BLaER1 treated with 17β-estradiol and CSF1 and Interleukin-3, amounts not matched to agents 10 nM and 100 nM (cell line): ENCODE measurements at regions not wholly inside any gene's neighbourhood (a gene's known extent, or its start where the extent isn't known, plus 50 kb on each side); places are given as distances from the start of the nearest gene placed in this dataset.

Experiments
- H3K27ac ChIP-seq, 11 experiments: shearing (Covaris generic); formaldehyde crosslinking; 2 replicates each; pipeline ENCODE4 v1.8.1; 2022
- H3K27me3 ChIP-seq, 11 experiments: shearing (Covaris generic); formaldehyde crosslinking; 2 replicates each; pipeline ENCODE4 v1.8.1; 2022
- H3K36me3 ChIP-seq, 11 experiments: shearing (Covaris generic); formaldehyde crosslinking; 2 replicates each; pipeline ENCODE4 v1.8.1; 2022
- H3K4me1 ChIP-seq, 10 experiments: shearing (Covaris generic); formaldehyde crosslinking; 2 replicates each; pipeline ENCODE4 v1.8.1; 2022
- H3K4me2 ChIP-seq, 11 experiments: shearing (Covaris generic); formaldehyde crosslinking; 2 replicates each; pipeline ENCODE4 v1.8.1; 2022
- H3K4me3 ChIP-seq, 10 experiments: shearing (Covaris generic); formaldehyde crosslinking; 2 replicates each; pipeline ENCODE4 v1.8.1; 2022
- H3K9ac ChIP-seq, 11 experiments: shearing (Covaris generic); formaldehyde crosslinking; 2 replicates each; pipeline ENCODE4 v1.8.1; 2022
- H3K9me3 ChIP-seq, 11 experiments: shearing (Covaris generic); formaldehyde crosslinking; replicated peaks in 1 of 11; 2 replicates each; pipeline ENCODE4 v1.8.1; 2022
- H4K20me1 ChIP-seq, 11 experiments: shearing (Covaris generic); formaldehyde crosslinking; 2 replicates each; pipeline ENCODE4 v1.8.1; 2022
- Cebpa-rat ChIP-seq, 11 experiments: shearing (Covaris generic); IDR thresholded peaks; 2 replicates each; pipeline ENCODE4 v1.8.1; 2022

- no peaks in the 10 kb centered on the region for H4K20me1 ChIP-seq
- no peak for TF ChIP-seq Cebpa-rat (IDR thresholded peaks at IDR 0.05)
- peak overlapping the region in 5 of 11 experiments; percentile 16 to 35 (median 29); a peak in 6 of 22 replicates for H3K27ac ChIP-seq
- no peak overlapping the region for H3K4me3 ChIP-seq
- H3K4me2 ChIP-seq: peak overlapping the region; percentile 5 to 85 (median 53)
- H3K36me3 ChIP-seq: no peaks in the 10 kb centered on the region
- H3K9me3 ChIP-seq: peaks cover 8 to 15% (median 9%) of the 10 kb centered on the region in 11 experiments; a peak in 15 of 22 replicates
- H3K27me3 ChIP-seq: no peaks in the 10 kb centered on the region
- H3K4me1 ChIP-seq: peaks cover 49 to 60% (median 55%) of the 10 kb centered on the region in 10 experiments
- H3K9ac ChIP-seq: no peak overlapping the region
These were observed 117.9 kb downstream of the MTPAP start for GRCh38 chr10:30231071-30231652.

GRCh38 chr10:30229536-30229935 lies 119.5 kb downstream of the MTPAP start:
- Histone ChIP-seq H3K9ac (0 out of 22 replicates have a peak overlapping the region, but pooled peaks of 1 of the 11 experiments have one; percentile 23), H4K20me1 (no peaks in the 10 kb centered on the region), H3K9me3 (peaks cover 5 to 8% (median 7%) of the 10 kb centered on the region in 11 experiments; a peak in 15 of 22 replicates), H3K4me1 (peaks cover 49 to 64% (median 59%) of the 10 kb centered on the region in 10 experiments), H3K36me3 (no peaks in the 10 kb centered on the region), H3K4me2 (peak overlapping the region in 10 of 11 experiments; percentile 41 to 85 (median 72); a peak in 19 of 22 replicates), H3K27me3 (no peaks in the 10 kb centered on the region), H3K4me3 (no peak overlapping the region), H3K27ac (peak overlapping the region in 9 of 11 experiments; percentile 28 to 96 (median 71); a peak in 14 of 22 replicates)
- no peak for TF ChIP-seq Cebpa-rat (IDR thresholded peaks at IDR 0.05)

GRCh38 chr10:30228417-30229036 lies 120.6 kb downstream of the MTPAP start:
- peaks cover 52 to 74% (median 68%) of the 10 kb centered on the region in 10 experiments for H3K4me1 ChIP-seq
- 0 out of 20 replicates have a peak overlapping the region, but pooled peaks of 2 of the 10 experiments have one; percentile 1 to 7 for H3K4me3 ChIP-seq
- no peak for TF ChIP-seq Cebpa-rat (IDR thresholded peaks at IDR 0.05)
- H3K9me3 ChIP-seq: peaks cover 0 to 8% (median 0%) of the 10 kb centered on the region in 11 experiments; a peak in 4 of 22 replicates
- peak overlapping the region; percentile 25 to 85 (median 71); a peak in 21 of 22 replicates for H3K4me2 ChIP-seq
- peak overlapping the region in 5 of 11 experiments; percentile 24 to 56 (median 28); a peak in 7 of 22 replicates for H3K9ac ChIP-seq
- H3K36me3 ChIP-seq: no peaks in the 10 kb centered on the region
- no peaks in the 10 kb centered on the region for H3K27me3 ChIP-seq
- no peaks in the 10 kb centered on the region for H4K20me1 ChIP-seq
- peak overlapping the region in 9 of 11 experiments; percentile 37 to 96 (median 71); a peak in 17 of 22 replicates for H3K27ac ChIP-seq

GRCh38 chr10:30227481-30227880 lies 121.6 kb downstream of the MTPAP start:
- Histone ChIP-seq H3K36me3 (no peaks in the 10 kb centered on the region), H3K4me2 (peak overlapping the region; percentile 53 to 85 (median 71)), H3K27me3 (no peaks in the 10 kb centered on the region), H3K4me1 (peaks cover 63 to 84% (median 78%) of the 10 kb centered on the region in 10 experiments), H3K9ac (peak overlapping the region in 10 of 11 experiments; percentile 5 to 72 (median 55); a peak in 12 of 22 replicates), H3K4me3 (peak overlapping the region in 1 of 10 experiments; percentile 17; a peak in 2 of 20 replicates), H3K9me3 (peaks cover 0 to 8% (median 0%) of the 10 kb centered on the region in 11 experiments; a peak in 3 of 22 replicates), H4K20me1 (no peaks in the 10 kb centered on the region), H3K27ac (peak overlapping the region in 10 of 11 experiments; percentile 30 to 96 (median 76); a peak in 21 of 22 replicates)
- no peak for TF ChIP-seq Cebpa-rat (IDR thresholded peaks at IDR 0.05)

- peak in 9 of 11 experiments; percentile 46 to 100 (median 97); a peak in 17 of 22 replicates for TF ChIP-seq Cebpa-rat (IDR thresholded peaks at IDR 0.05)
- peak overlapping the region; percentile 60 to 89 (median 78); a peak in 21 of 22 replicates for H3K9ac ChIP-seq
- H3K4me1 ChIP-seq: peaks cover 72 to 94% (median 90%) of the 10 kb centered on the region in 10 experiments
- no peaks in the 10 kb centered on the region for H3K27me3 ChIP-seq
- H3K36me3 ChIP-seq: 0 out of 22 replicates have a peak, but pooled peaks cover 0 to 3% (median 0%) of the 10 kb centered on the region in 11 experiments
- peaks cover 0 to 26% (median 0%) of the 10 kb centered on the region in 11 experiments; a peak in 5 of 22 replicates for H3K9me3 ChIP-seq
- peak overlapping the region; percentile 69 to 97 (median 85) for H3K4me2 ChIP-seq
- peak overlapping the region; percentile 41 to 100 (median 96); a peak in 21 of 22 replicates for H3K27ac ChIP-seq
- H3K4me3 ChIP-seq: peak overlapping the region; percentile 17 to 60 (median 36); a peak in 13 of 20 replicates
- no peaks in the 10 kb centered on the region for H4K20me1 ChIP-seq
These were observed 128.9 kb downstream of the MTPAP start for GRCh38 chr10:30219971-30220751.

- H3K9ac ChIP-seq: peak overlapping the region in 7 of 11 experiments; percentile 77 to 89 (median 84); a peak in 14 of 22 replicates
These were observed 132.3 kb downstream of the MTPAP start for GRCh38 chr10:30216821-30217220.

GRCh38 chr10:30215623-30216022 lies 133.5 kb downstream of the MTPAP start:
- Histone ChIP-seq H3K9ac (peak overlapping the region in 10 of 11 experiments; percentile 8 to 89 (median 79); a peak in 20 of 22 replicates), H3K4me1 (peaks cover 44 to 83% (median 74%) of the 10 kb centered on the region in 10 experiments), H3K4me3 (peak overlapping the region; percentile 7 to 50 (median 30); a peak in 12 of 20 replicates), H3K27ac (peak overlapping the region; percentile 4 to 100 (median 96); a peak in 21 of 22 replicates), H3K4me2 (peak overlapping the region; percentile 63 to 89 (median 80)), H3K36me3 (0 out of 22 replicates have a peak, but pooled peaks cover 0 to 3% (median 0%) of the 10 kb centered on the region in 11 experiments), H4K20me1 (no peaks in the 10 kb centered on the region), H3K9me3 (peaks cover 7 to 45% (median 30%) of the 10 kb centered on the region in 11 experiments; a peak in 21 of 22 replicates), H3K27me3 (no peaks in the 10 kb centered on the region)
- TF ChIP-seq Cebpa-rat (IDR thresholded peaks at IDR 0.05): peak in 1 of 11 experiments; percentile 53; a peak in 1 of 22 replicates

More at GRCh38 chr10:30216821-30217220, 132.3 kb downstream of the MTPAP start:
- TF ChIP-seq Cebpa-rat (IDR thresholded peaks at IDR 0.05): no peak
- H3K27me3 ChIP-seq: no peaks in the 10 kb centered on the region
- H3K4me3 ChIP-seq: peak overlapping the region in 2 of 10 experiments; percentile 6 to 8; a peak in 2 of 20 replicates
- H3K9me3 ChIP-seq: peaks cover 0 to 33% (median 18%) of the 10 kb centered on the region in 11 experiments; a peak in 19 of 22 replicates
- H3K4me2 ChIP-seq: peak overlapping the region in 10 of 11 experiments; percentile 69 to 89 (median 82); a peak in 18 of 22 replicates
- H4K20me1 ChIP-seq: no peaks in the 10 kb centered on the region
- peaks cover 56 to 95% (median 86%) of the 10 kb centered on the region in 10 experiments for H3K4me1 ChIP-seq
- H3K27ac ChIP-seq: peak overlapping the region in 10 of 11 experiments; percentile 12 to 100 (median 96); a peak in 18 of 22 replicates
- 0 out of 22 replicates have a peak, but pooled peaks cover 0 to 3% (median 0%) of the 10 kb centered on the region in 11 experiments for H3K36me3 ChIP-seq
